GM12878 (cell line): ENCODE measurements at regions not wholly inside any gene's neighbourhood (a gene's known extent, or its start where the extent isn't known, plus 50 kb on each side); places are given as distances from the start of the nearest gene placed in this dataset.

Experiments used
- ATAC-seq: fragments of 200-7000 bp; cut with Tn5 transposase; 3 replicates; pipeline ENCODE4 v1.9.1; 2020; ENCODE audit warnings: mild to moderate bottlenecking, moderate library complexity
- BruUV-seq: library from RNA; stranded (reverse); fragments of 400-500 nt; replicated peaks from 2 replicates; lab custom pipeline; 2021; lab: Mats Ljungman, UMichigan
- CTCF ChIA-PET: fragments of 300-600 bp; sonication (Branson Sonifier 250); formaldehyde crosslinking; extraction: SDS; loops from one replicate; lab custom pipeline; 2021; ENCODE audit warnings: inconsistent platforms; lab: Yijun Ruan, JAX
- POLR2A ChIA-PET: fragments of 350-600 bp; formaldehyde crosslinking; extraction: SDS; loops from one replicate; lab custom pipeline; 2021; ENCODE audit warnings: inconsistent platforms; lab: Charles Lee
- RAD21 ChIA-PET: fragments of 300-600 bp; sonication (Branson Sonifier 250); formaldehyde crosslinking; loops from one replicate; lab custom pipeline; 2023; ENCODE audit warnings: antibody characterized with exemption; ENCODE audit not compliant: unreplicated experiment; lab: Charles Lee
- SMC1A ChIA-PET: fragments of 300-600 bp; sonication (Branson Sonifier 250); formaldehyde crosslinking; loops from one replicate; lab custom pipeline; 2023; ENCODE audit not compliant: unreplicated experiment, uncharacterized antibody; lab: Charles Lee
- DNase-seq: peaks from one replicate; pipeline ENCODE4 v3.0.0-alpha.2; 2011; ENCODE audit warnings: low read depth, low spot score
- FAIRE-seq: peaks from 3 replicates; lab custom pipeline; 2011; peaks lifted over from hg19 to GRCh38; lab: Jason Lieb, UNC
- H2AFZ ChIP-seq: 2 replicates; pipeline ENCODE4 v1.6.0; 2011; ENCODE audit warnings: low read depth, low read length, control low read depth; ENCODE audit not compliant: control insufficient read depth
- H3K27ac ChIP-seq: 2 replicates; pipeline ENCODE4 v1.5.1; 2011; ENCODE audit warnings: control low read depth; ENCODE audit not compliant: control insufficient read depth, insufficient read depth
- H3K27me3 ChIP-seq, 2 experiments: replicated peaks in 1 of 2; 2 replicates each; pipeline versions ENCODE4 v1.6.0 to v1.6.1; 2011; ENCODE audit warnings: low read length in 1 of 2; ENCODE audit not compliant: control insufficient read depth in 2 of 2, insufficient read depth in 2 of 2
- H3K36me3 ChIP-seq, 2 experiments: 2 replicates each; pipeline ENCODE4 v1.5.1; 2011; ENCODE audit warnings: low read length in 1 of 2; ENCODE audit not compliant: control insufficient read depth in 2 of 2, insufficient read depth in 2 of 2
- H3K4me1 ChIP-seq: 2 replicates; pipeline ENCODE4 v1.6.1; 2011; ENCODE audit warnings: mild to moderate bottlenecking, low read length, moderate library complexity, mixed read lengths; ENCODE audit not compliant: control insufficient read depth, insufficient read depth
- H3K4me2 ChIP-seq: 2 replicates; pipeline ENCODE4 v1.6.0; 2011; ENCODE audit warnings: control low read depth; ENCODE audit not compliant: control insufficient read depth, insufficient read depth
- H3K4me3 ChIP-seq: fragments of 200-600 bp; sonication (generic); 2 replicates; pipeline ENCODE4 v1.5.1; 2016
- H3K79me2 ChIP-seq: 2 replicates; pipeline ENCODE4 v1.6.0; 2011; ENCODE audit warnings: low read length; ENCODE audit not compliant: control insufficient read depth, insufficient read depth
- H3K9ac ChIP-seq: 2 replicates; pipeline ENCODE4 v1.8.0; 2011; ENCODE audit warnings: low read length, control low read depth, mixed read lengths; ENCODE audit not compliant: control insufficient read depth, insufficient read depth
- H3K9me3 ChIP-seq: replicated peaks from 3 replicates; pipeline ENCODE4 v1.5.1; 2011; ENCODE audit warnings: mild to moderate bottlenecking, low read length; ENCODE audit not compliant: control insufficient read depth, insufficient read depth
- H4K20me1 ChIP-seq: 2 replicates; pipeline ENCODE4 v1.6.0; 2011; ENCODE audit not compliant: control insufficient read depth, insufficient read depth
- CHD1 ChIP-seq: IDR thresholded peaks from 2 replicates; pipeline ENCODE4 v1.6.1; 2012; ENCODE audit warnings: low read depth, low read length, improper control_type of control experiment
- CHD2 ChIP-seq: IDR thresholded peaks from 2 replicates; pipeline ENCODE4 v1.6.1; 2011; ENCODE audit warnings: low read depth, low read length, improper control_type of control experiment, borderline replicate concordance
- EED ChIP-seq: sonication (generic); IDR thresholded peaks from 2 replicates; pipeline ENCODE4 v1.6.1; 2016; ENCODE audit warnings: antibody characterized with exemption, low read depth
- EP300 ChIP-seq, 2 experiments: fragments of 150-350 bp in 1 of 2; IDR thresholded peaks; 2 replicates each; pipeline ENCODE4 v1.6.1; 2011 to 2012; ENCODE audit warnings: low read depth in 2 of 2, low read length in 2 of 2, borderline replicate concordance in 1 of 2, improper control_type of control experiment in 1 of 2, inconsistent platforms in 1 of 2; ENCODE audit not compliant: control insufficient read depth in 1 of 2
- ETV6 ChIP-seq, 2 experiments: fragments of 450-650 bp in 1 of 2; IDR thresholded peaks in 1 of 2; conservative IDR thresholded peaks in 1 of 2; 2 replicates each; pipeline ENCODE4 v1.6.1; 2014; ENCODE audit warnings: antibody characterized with exemption in 1 of 2, borderline replicate concordance in 1 of 2, low read depth in 1 of 2, mild to moderate bottlenecking in 1 of 2, moderate library complexity in 1 of 2
- KAT2A ChIP-seq: conservative IDR thresholded peaks from 2 replicates; pipeline ENCODE4 v1.6.1; 2011; ENCODE audit warnings: low read depth, low read length; ENCODE audit not compliant: control insufficient read depth
- MAX ChIP-seq: IDR thresholded peaks from 2 replicates; pipeline ENCODE4 v1.6.1; 2012; ENCODE audit warnings: low read depth, low read length, improper control_type of control experiment
- NBN ChIP-seq: fragments of 450-650 bp; IDR thresholded peaks from 2 replicates; pipeline ENCODE4 v1.6.1; 2016
- NFYB ChIP-seq: IDR thresholded peaks from 2 replicates; pipeline ENCODE4 v1.6.1; 2011; ENCODE audit warnings: low read depth, mild to moderate bottlenecking, low read length, improper control_type of control experiment, moderate library complexity; ENCODE audit not compliant: insufficient read depth
- NKRF ChIP-seq: fragments of 450-650 bp; conservative IDR thresholded peaks from 2 replicates; pipeline ENCODE4 v1.6.1; 2017; ENCODE audit warnings: mild to moderate bottlenecking, moderate library complexity
- NR2F1 ChIP-seq: fragments of 450-650 bp; conservative IDR thresholded peaks from 2 replicates; pipeline ENCODE4 v1.6.1; 2017; ENCODE audit warnings: mild to moderate bottlenecking
- RBBP5 ChIP-seq: fragments of 200-600 bp; sonication (generic); conservative IDR thresholded peaks from 2 replicates; pipeline ENCODE4 v1.6.1; 2016
- SMAD1 ChIP-seq: fragments of 450-650 bp; IDR thresholded peaks from 2 replicates; pipeline ENCODE4 v1.6.1; 2018; ENCODE audit warnings: mild to moderate bottlenecking, low read depth; ENCODE audit not compliant: partially characterized antibody
- SMAD5 ChIP-seq: IDR thresholded peaks from 2 replicates; pipeline ENCODE4 v1.6.1; 2016; ENCODE audit warnings: antibody characterized with exemption, low read depth
- STAT3 ChIP-seq: IDR thresholded peaks from 2 replicates; pipeline ENCODE4 v1.6.1; 2011; ENCODE audit warnings: low read depth, low read length, improper control_type of control experiment
- ZNF217 ChIP-seq: fragments of 450-650 bp; IDR thresholded peaks from 2 replicates; pipeline ENCODE4 v1.6.1; 2017; ENCODE audit warnings: antibody characterized with exemption, mild to moderate bottlenecking
- WGBS: methylation state at CpG from one replicate; pipeline ENCODE4 v1.1.6; 2016; ENCODE audit warnings: low lambda C conversion rate; ENCODE audit not compliant: insufficient replicate concordance, insufficient coverage; ENCODE audit errors: missing lambda C conversion rate; 5-methylcytosine and 5-hydroxymethylcytosine counted together
- in situ Hi-C: fragments of 300-500 bp; cut with MboI; formaldehyde crosslinking; loops from 9 replicates; pipeline ENCODE4 v1.14.3; 2018; ENCODE audit warnings: mixed read lengths
- intact Hi-C: fragments of 100-400 bp; cut with micrococcal nuclease; formaldehyde crosslinking; loops from one replicate; pipeline ENCODE4 v1.14.2; 2022; ENCODE audit not compliant: unreplicated experiment
- TF ChIP-seq, protein P1 (sequence below): IDR thresholded peaks from 2 replicates; pipeline ENCODE4 v1.6.1; 2011; ENCODE audit warnings: borderline replicate concordance, low read depth, mild to moderate bottlenecking, moderate library complexity, mixed read lengths, low read length; ENCODE audit not compliant: insufficient read depth; ENCODE audit errors: extremely low read length
- TF ChIP-seq, protein P2 (sequence below): IDR thresholded peaks from 2 replicates; pipeline ENCODE4 v1.6.1; 2011; ENCODE audit warnings: low read depth, mild to moderate bottlenecking, low read length, moderate library complexity, borderline replicate concordance; ENCODE audit errors: extremely low read depth
- TF ChIP-seq, protein P3 (sequence below): fragments of 150-350 bp; IDR thresholded peaks from 2 replicates; pipeline ENCODE4 v1.6.1; 2014; ENCODE audit warnings: mild to moderate bottlenecking, low read depth, low read length

GRCh38 chr17:62912363-62912762 lies 53.7 kb upstream of the TANC2 start (continued):
- TF ChIP-seq, protein P1, sequence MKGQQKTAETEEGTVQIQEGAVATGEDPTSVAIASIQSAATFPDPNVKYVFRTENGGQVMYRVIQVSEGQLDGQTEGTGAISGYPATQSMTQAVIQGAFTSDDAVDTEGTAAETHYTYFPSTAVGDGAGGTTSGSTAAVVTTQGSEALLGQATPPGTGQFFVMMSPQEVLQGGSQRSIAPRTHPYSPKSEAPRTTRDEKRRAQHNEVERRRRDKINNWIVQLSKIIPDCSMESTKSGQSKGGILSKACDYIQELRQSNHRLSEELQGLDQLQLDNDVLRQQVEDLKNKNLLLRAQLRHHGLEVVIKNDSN, result no peak
- no peak for TF ChIP-seq NBN
- no peak for TF ChIP-seq EP300 (IDR thresholded peaks at IDR 0.05; ENCODE audit: borderline replicate concordance in 1 of 2, control insufficient read depth in 1 of 2, low read depth in 2 of 2, low read length in 2 of 2)
- TF ChIP-seq, protein P2, sequence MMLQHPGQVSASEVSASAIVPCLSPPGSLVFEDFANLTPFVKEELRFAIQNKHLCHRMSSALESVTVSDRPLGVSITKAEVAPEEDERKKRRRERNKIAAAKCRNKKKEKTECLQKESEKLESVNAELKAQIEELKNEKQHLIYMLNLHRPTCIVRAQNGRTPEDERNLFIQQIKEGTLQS, result no peak
- TF ChIP-seq SMAD1, result no peak
- TF ChIP-seq RBBP5, result no peak

DNA sequence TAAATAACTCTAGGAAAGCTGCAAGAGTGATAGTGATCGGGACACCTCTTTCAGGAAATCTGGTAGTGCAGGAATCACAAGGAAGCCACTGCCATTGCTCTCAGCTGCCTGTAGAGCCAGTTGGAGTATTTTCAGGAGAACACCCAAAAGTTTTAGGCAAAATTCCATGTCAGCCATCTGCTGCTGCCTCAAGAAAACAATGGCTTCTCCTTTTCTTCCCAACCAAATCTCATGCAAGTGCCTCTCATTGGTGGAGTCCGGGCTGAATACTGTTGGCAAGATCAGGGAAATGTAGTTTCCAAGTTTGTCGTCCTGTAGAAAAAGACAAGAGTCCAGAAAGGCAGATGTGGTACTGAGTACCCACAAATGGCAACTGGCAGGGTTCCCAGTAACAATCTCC lies 54.9 kb upstream of the TANC2 start:
- SMC1A ChIA-PET, result interaction anchor here (1.0 kb wide), 1 partner anchor 9 kb away, joined by 3 read pairs; no protein-coding TSS in a partner anchor

More for the DNA sequence above, 54.9 kb upstream of the TANC2 start:
- no peaks in the 10 kb centered on the region for H3K4me1 ChIP-seq
- intact Hi-C loops (no loop called here), in situ Hi-C loops (no loop called here)
- no peaks in the 10 kb centered on the region for H4K20me1 ChIP-seq
- TF ChIP-seq CHD1 (no peak), CHD2 (no peak), ETV6 (conservative IDR thresholded peaks at IDR 0.05 in 1 of 2, IDR thresholded peaks at IDR 0.05 in 1 of 2; ENCODE audit: borderline replicate concordance in 1 of 2, low read depth in 1 of 2) (no peak), NR2F1 (no peak), NFYB (no peak), KAT2A (no peak), EED (no peak), NKRF (no peak), SMAD5 (no peak), MAX (no peak), STAT3 (no peak), ZNF217 (no peak)
- TF ChIP-seq, protein P3, sequence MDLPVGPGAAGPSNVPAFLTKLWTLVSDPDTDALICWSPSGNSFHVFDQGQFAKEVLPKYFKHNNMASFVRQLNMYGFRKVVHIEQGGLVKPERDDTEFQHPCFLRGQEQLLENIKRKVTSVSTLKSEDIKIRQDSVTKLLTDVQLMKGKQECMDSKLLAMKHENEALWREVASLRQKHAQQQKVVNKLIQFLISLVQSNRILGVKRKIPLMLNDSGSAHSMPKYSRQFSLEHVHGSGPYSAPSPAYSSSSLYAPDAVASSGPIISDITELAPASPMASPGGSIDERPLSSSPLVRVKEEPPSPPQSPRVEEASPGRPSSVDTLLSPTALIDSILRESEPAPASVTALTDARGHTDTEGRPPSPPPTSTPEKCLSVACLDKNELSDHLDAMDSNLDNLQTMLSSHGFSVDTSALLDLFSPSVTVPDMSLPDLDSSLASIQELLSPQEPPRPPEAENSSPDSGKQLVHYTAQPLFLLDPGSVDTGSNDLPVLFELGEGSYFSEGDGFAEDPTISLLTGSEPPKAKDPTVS, result no peak
- no TSS peak for BruUV-seq
- 2% methylated on average over 3 of the region's 3 CpGs for WGBS
- FAIRE-seq (no peak), ATAC-seq (no peak), DNase-seq (no peak)
- POLR2A ChIA-PET, result no interaction called here
- no peak overlapping the region for H3K27ac ChIP-seq
- H3K79me2 ChIP-seq, result no peaks in the 10 kb centered on the region
- H3K9me3 ChIP-seq, result no peaks in the 10 kb centered on the region
- no peak overlapping the region for H3K9ac ChIP-seq
- RAD21 ChIA-PET, result no interaction called here
- H3K27me3 ChIP-seq, result no peaks in the 10 kb centered on the region; a peak in 2 of 4 replicates
- H3K4me2 ChIP-seq, result no peak overlapping the region
- no peaks in the 10 kb centered on the region for H3K36me3 ChIP-seq
- H2AFZ ChIP-seq, result no peak overlapping the region
- CTCF ChIA-PET, result no interaction called here
- no peak overlapping the region for H3K4me3 ChIP-seq
